H9 (cell line): ENCODE measurements at regions not wholly inside any gene's neighbourhood (a gene's known extent, or its start where the extent isn't known, plus 50 kb on each side); places are given as distances from the start of the nearest gene placed in this dataset.

Source experiments
- DNase-seq: peaks from one replicate; pipeline ENCODE4 v3.0.0-alpha.2; 2017
- H2AFZ ChIP-seq: one replicate; pipeline ENCODE4 v1.6.1; 2013; ENCODE audit warnings: mild to moderate bottlenecking, low read length, control low read depth, moderate library complexity
- H2AK5ac ChIP-seq: 2 replicates; pipeline ENCODE4 v1.6.1; 2013; ENCODE audit warnings: low read length, control low read depth, mixed read lengths; ENCODE audit not compliant: insufficient read length
- H2BK120ac ChIP-seq: one replicate; pipeline ENCODE4 v1.6.1; 2013; ENCODE audit warnings: low read depth, mild to moderate bottlenecking, low read length, control low read depth, inconsistent platforms; ENCODE audit not compliant: poor library complexity, severe bottlenecking
- H2BK12ac ChIP-seq: 2 replicates; pipeline ENCODE4 v1.6.1; 2013; ENCODE audit warnings: low read length, control low read depth, mixed read lengths, low read depth; ENCODE audit not compliant: insufficient read length
- H2BK15ac ChIP-seq: 2 replicates; pipeline ENCODE4 v1.6.1; 2013; ENCODE audit warnings: low read depth, low read length, control low read depth
- H2BK20ac ChIP-seq: one replicate; pipeline ENCODE4 v1.6.1; 2013; ENCODE audit warnings: low read depth, mild to moderate bottlenecking, low read length, control low read depth, inconsistent platforms; ENCODE audit not compliant: poor library complexity, severe bottlenecking
- H2BK5ac ChIP-seq: 2 replicates; pipeline ENCODE4 v1.6.1; 2013; ENCODE audit warnings: low read length, control low read depth, mixed read lengths; ENCODE audit not compliant: insufficient read length
- H3K14ac ChIP-seq: 2 replicates; pipeline ENCODE4 v1.6.1; 2013; ENCODE audit warnings: low read length, control low read depth; ENCODE audit not compliant: insufficient read depth
- H3K18ac ChIP-seq: 2 replicates; pipeline ENCODE4 v1.6.1; 2013; ENCODE audit warnings: low read depth, mild to moderate bottlenecking, mixed read lengths, low read length, control low read depth; ENCODE audit not compliant: insufficient read length
- H3K23ac ChIP-seq: 2 replicates; pipeline ENCODE4 v1.6.1; 2013; ENCODE audit warnings: low read length, control low read depth, mixed read lengths, low read depth; ENCODE audit not compliant: insufficient read length
- H3K23me2 ChIP-seq: 2 replicates; pipeline ENCODE4 v1.6.1; 2013; ENCODE audit warnings: low read depth, mild to moderate bottlenecking, mixed read lengths, low read length, control low read depth; ENCODE audit not compliant: insufficient read length, poor library complexity, severe bottlenecking
- H3K27ac ChIP-seq: 2 replicates; pipeline ENCODE4 v1.5.1; 2013; ENCODE audit warnings: low read length, control low read depth, mixed read lengths, low read depth; ENCODE audit not compliant: insufficient read length
- H3K27me3 ChIP-seq: 2 replicates; pipeline ENCODE4 v1.6.1; 2013; ENCODE audit warnings: low read length, control low read depth, inconsistent platforms; ENCODE audit not compliant: insufficient read depth
- H3K4ac ChIP-seq: 2 replicates; pipeline ENCODE4 v1.6.1; 2013; ENCODE audit warnings: low read depth, mild to moderate bottlenecking, control low read depth, inconsistent platforms, low read length, moderate library complexity
- H3K4me1 ChIP-seq: 2 replicates; pipeline ENCODE4 v1.6.1; 2013; ENCODE audit warnings: low read length, control low read depth, inconsistent platforms; ENCODE audit not compliant: insufficient read depth
- H3K4me2 ChIP-seq: 2 replicates; pipeline ENCODE4 v1.6.1; 2013; ENCODE audit warnings: low read length, control low read depth, mixed read lengths; ENCODE audit not compliant: insufficient read length, insufficient read depth
- H3K56ac ChIP-seq: 2 replicates; pipeline ENCODE4 v1.6.1; 2013; ENCODE audit warnings: low read depth, mild to moderate bottlenecking, mixed read lengths, low read length, control low read depth; ENCODE audit not compliant: insufficient read length
- H3K79me1 ChIP-seq: 2 replicates; pipeline ENCODE4 v1.6.1; 2013; ENCODE audit warnings: low read depth, mild to moderate bottlenecking, moderate library complexity, low read length, control low read depth, inconsistent platforms; ENCODE audit not compliant: insufficient read depth, poor library complexity, severe bottlenecking
- H3K79me2 ChIP-seq: 2 replicates; pipeline ENCODE4 v1.6.1; 2013; ENCODE audit warnings: low read length, control low read depth, inconsistent platforms; ENCODE audit not compliant: insufficient read depth
- H3K9ac ChIP-seq: 2 replicates; pipeline ENCODE4 v1.6.1; 2013; ENCODE audit warnings: low read length, control low read depth, mixed read lengths; ENCODE audit not compliant: insufficient read length; ENCODE audit errors: extremely low read depth
- H3K9me3 ChIP-seq: one replicate; pipeline ENCODE4 v1.6.1; 2013; ENCODE audit warnings: low read depth, low read length, inconsistent platforms; ENCODE audit not compliant: control insufficient read depth
- H3T11ph ChIP-seq: one replicate; pipeline ENCODE4 v1.6.1; 2013; ENCODE audit warnings: mild to moderate bottlenecking, low read length, control low read depth, inconsistent platforms
- H4K20me1 ChIP-seq: one replicate; pipeline ENCODE4 v1.6.1; 2013; ENCODE audit not compliant: control insufficient read depth, insufficient read length, insufficient read depth
- H4K5ac ChIP-seq: 2 replicates; pipeline ENCODE4 v1.6.1; 2013; ENCODE audit warnings: low read depth, mild to moderate bottlenecking, mixed read lengths, low read length, control low read depth; ENCODE audit not compliant: insufficient read length
- H4K8ac ChIP-seq: replicated peaks from 2 replicates; pipeline ENCODE4 v1.6.1; 2013; ENCODE audit warnings: low read length, control low read depth, mixed read lengths, low read depth; ENCODE audit not compliant: insufficient read length
- H4K91ac ChIP-seq: 2 replicates; pipeline ENCODE4 v1.6.1; 2013; ENCODE audit warnings: low read depth, mild to moderate bottlenecking, moderate library complexity, mixed read lengths, low read length, control low read depth; ENCODE audit not compliant: insufficient read length
- H3K27ac Mint-ChIP-seq, 3 experiments: 2 replicates in 2 of 3; 3 replicates in 1 of 3; pipeline ENCODE4 v1.8.0; 2020 to 2021; ENCODE audit warnings: mixed read lengths in 3 of 3, mild to moderate bottlenecking in 1 of 3, moderate library complexity in 1 of 3
- H3K27me3 Mint-ChIP-seq: 2 replicates; pipeline ENCODE4 v1.8.0; 2021; ENCODE audit warnings: low read depth, mild to moderate bottlenecking, moderate library complexity, mixed read lengths
- H3K36me3 Mint-ChIP-seq, 3 experiments: 2 replicates in 2 of 3; 3 replicates in 1 of 3; pipeline ENCODE4 v1.8.0; 2020 to 2021; ENCODE audit warnings: low read depth in 3 of 3, mixed read lengths in 3 of 3; ENCODE audit not compliant: insufficient read depth in 1 of 3
- H3K4me1 Mint-ChIP-seq, 2 experiments: 2 replicates each; pipeline ENCODE4 v1.8.0; 2020; ENCODE audit warnings: mixed read lengths in 2 of 2
- H3K4me3 Mint-ChIP-seq, 2 experiments: 2 replicates in 1 of 2; 3 replicates in 1 of 2; pipeline ENCODE4 v1.8.0; 2020 to 2021; ENCODE audit warnings: mild to moderate bottlenecking in 2 of 2, mixed read lengths in 2 of 2, moderate library complexity in 1 of 2
- H3K9me3 Mint-ChIP-seq, 2 experiments: 2 replicates in 1 of 2; 3 replicates in 1 of 2; pipeline ENCODE4 v1.8.0; 2020; ENCODE audit warnings: mild to moderate bottlenecking in 2 of 2, mixed read lengths in 2 of 2, moderate library complexity in 1 of 2
- CTCF ChIP-seq: fragments of 200-600 bp; sonication (generic); conservative IDR thresholded peaks from 3 replicates; pipeline ENCODE4 v1.8.0; 2021; ENCODE audit warnings: antibody characterized with exemption, mild to moderate bottlenecking
- WGBS: extraction: QIAGEN DNeasy Blood & Tissue Kit; methylation state at CpG from one replicate; pipeline ENCODE4 v1.1.7; 2013; ENCODE audit warnings: missing lambda C conversion rate, low lambda C conversion rate, mixed read lengths; ENCODE audit not compliant: insufficient read length; ENCODE audit errors: extremely low coverage; 5-methylcytosine and 5-hydroxymethylcytosine counted together

- TF ChIP-seq CTCF = no peak
- no peaks in the 10 kb centered on the region for H3K23me2 ChIP-seq
- H3K27me3 ChIP-seq = no peaks in the 10 kb centered on the region
- no peaks in the 10 kb centered on the region; a peak in 1 of 5 replicates for H3K9me3 Mint-ChIP-seq
- H3K4me1 ChIP-seq = peaks cover 8% of the 10 kb centered on the region; the same call in 1 of the 2 replicates
- H3T11ph ChIP-seq = no peak overlapping the region
- no peaks in the 10 kb centered on the region for H3K36me3 Mint-ChIP-seq
- no peaks in the 10 kb centered on the region for H4K20me1 ChIP-seq
- H3K4me1 Mint-ChIP-seq = peaks cover 17 to 18% of the 10 kb centered on the region in 2 experiments
- no peak overlapping the region for H3K27ac ChIP-seq
- H3K18ac ChIP-seq = no peak overlapping the region
- H3K79me2 ChIP-seq = no peaks in the 10 kb centered on the region
- no peak overlapping the region for H4K5ac ChIP-seq
- H2AFZ ChIP-seq = no peak overlapping the region
- no peak overlapping the region for H2BK12ac ChIP-seq
- no CpG with 5 or more reads among the region's 3 CpGs for WGBS
- H3K56ac ChIP-seq = no peak overlapping the region
- no peak overlapping the region for H3K4me3 Mint-ChIP-seq
- DNase-seq = no peak
- H3K4me2 ChIP-seq = no peak overlapping the region
- H3K79me1 ChIP-seq = no peaks in the 10 kb centered on the region
- no peak overlapping the region for H3K23ac ChIP-seq
- no peak overlapping the region for H4K91ac ChIP-seq
- no peaks in the 10 kb centered on the region for H3K27me3 Mint-ChIP-seq
- H2AK5ac ChIP-seq = no peak overlapping the region
- H2BK5ac ChIP-seq = no peak overlapping the region
- no peak overlapping the region for H2BK15ac ChIP-seq
- no peak overlapping the region for H3K4ac ChIP-seq
- H3K27ac Mint-ChIP-seq = no peak overlapping the region; a peak in 1 of 7 replicates
- no peaks in the 10 kb centered on the region for H3K9me3 ChIP-seq
- no peak overlapping the region for H2BK20ac ChIP-seq
- H4K8ac ChIP-seq = no peak overlapping the region
- no peak overlapping the region for H3K14ac ChIP-seq
- no peak overlapping the region for H3K9ac ChIP-seq
- no peak overlapping the region for H2BK120ac ChIP-seq
These were observed 259.4 kb downstream of the STK31 start for GRCh38 chr7:23969443-23969842.
